Upper lobe of left lung (tissue), 4 donors: ENCODE measurements at regions not wholly inside any gene's neighbourhood (a gene's known extent, or its start where the extent isn't known, plus 50 kb on each side); places are given as distances from the start of the nearest gene placed in this dataset.
"Not testable (repeated sequence)": the region's sequence is repeated elsewhere in the genome, so short reads cannot be mapped to it uniquely, and the experiment has no call there.

Source experiments
- POLR2A ChIP-seq, 4 donors: fragments of 450-650 bp; IDR thresholded peaks; one replicate each; pipeline ENCODE4 v1.5.1; 2016 to 2017; ENCODE audit warnings: antibody characterized with exemption in 4 of 4, mild to moderate bottlenecking in 2 of 4
- TF ChIP-seq, protein P1 (sequence below), 6 experiments: fragments of 450-650 bp in 4 of 6; fragments of 200-600 bp in 2 of 6; sonication (generic) in 2 of 6; IDR thresholded peaks; one replicate each; pipeline ENCODE4 v1.5.1; 2016 to 2019; ENCODE audit warnings: antibody characterized with exemption in 6 of 6

DNA sequence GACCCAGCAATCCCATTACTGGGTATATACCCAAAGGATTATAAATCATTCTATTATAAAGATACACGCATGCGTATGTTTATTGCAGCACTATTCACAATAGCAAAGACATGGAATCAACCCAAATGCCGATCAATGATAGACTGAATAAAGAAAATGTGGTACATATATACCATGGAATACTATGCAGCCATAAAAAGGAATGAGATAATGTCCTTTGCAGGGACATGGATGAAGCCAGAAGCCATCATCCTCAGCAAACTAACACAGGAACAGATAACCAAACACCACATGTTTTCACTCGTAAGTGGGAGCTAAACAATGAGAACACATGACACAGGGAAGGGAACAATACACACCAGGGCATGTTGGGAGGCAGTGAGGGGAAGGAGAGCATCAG, 245.7 kb downstream of the DEPDC1B start:
- not testable (repeated sequence) for TF ChIP-seq POLR2A (IDR thresholded peaks at IDR 0.05)
- TF ChIP-seq, protein P1, sequence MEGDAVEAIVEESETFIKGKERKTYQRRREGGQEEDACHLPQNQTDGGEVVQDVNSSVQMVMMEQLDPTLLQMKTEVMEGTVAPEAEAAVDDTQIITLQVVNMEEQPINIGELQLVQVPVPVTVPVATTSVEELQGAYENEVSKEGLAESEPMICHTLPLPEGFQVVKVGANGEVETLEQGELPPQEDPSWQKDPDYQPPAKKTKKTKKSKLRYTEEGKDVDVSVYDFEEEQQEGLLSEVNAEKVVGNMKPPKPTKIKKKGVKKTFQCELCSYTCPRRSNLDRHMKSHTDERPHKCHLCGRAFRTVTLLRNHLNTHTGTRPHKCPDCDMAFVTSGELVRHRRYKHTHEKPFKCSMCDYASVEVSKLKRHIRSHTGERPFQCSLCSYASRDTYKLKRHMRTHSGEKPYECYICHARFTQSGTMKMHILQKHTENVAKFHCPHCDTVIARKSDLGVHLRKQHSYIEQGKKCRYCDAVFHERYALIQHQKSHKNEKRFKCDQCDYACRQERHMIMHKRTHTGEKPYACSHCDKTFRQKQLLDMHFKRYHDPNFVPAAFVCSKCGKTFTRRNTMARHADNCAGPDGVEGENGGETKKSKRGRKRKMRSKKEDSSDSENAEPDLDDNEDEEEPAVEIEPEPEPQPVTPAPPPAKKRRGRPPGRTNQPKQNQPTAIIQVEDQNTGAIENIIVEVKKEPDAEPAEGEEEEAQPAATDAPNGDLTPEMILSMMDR (IDR thresholded peaks at IDR 0.05) = not testable (repeated sequence)
